Osteoblast (primary cell): ENCODE measurements at regions not wholly inside any gene's neighbourhood (a gene's known extent, or its start where the extent isn't known, plus 50 kb on each side); places are given as distances from the start of the nearest gene placed in this dataset.

Experiments used
- DNase-seq: peaks from one replicate; pipeline ENCODE4 v3.0.0; 2011; ENCODE audit warnings: low spot score, mixed read lengths; ENCODE audit not compliant: insufficient read length; ENCODE audit errors: missing footprints
- H2AFZ ChIP-seq: 2 replicates; pipeline ENCODE4 v1.6.0; 2011; ENCODE audit warnings: mild to moderate bottlenecking, low read length
- H3K27ac ChIP-seq: 2 replicates; pipeline ENCODE4 v1.5.1; 2011; ENCODE audit warnings: mild to moderate bottlenecking, low read depth, low read length, moderate library complexity
- H3K27me3 ChIP-seq: 2 replicates; pipeline ENCODE4 v1.6.0; 2012; ENCODE audit warnings: mild to moderate bottlenecking, control low read depth, inconsistent platforms, low read length, moderate library complexity; ENCODE audit not compliant: insufficient read depth
- H3K36me3 ChIP-seq: 2 replicates; pipeline ENCODE4 v1.5.1; 2011; ENCODE audit warnings: mild to moderate bottlenecking, low read length, control low read depth, moderate library complexity; ENCODE audit not compliant: insufficient read depth
- H3K4me1 ChIP-seq: 2 replicates; pipeline ENCODE4 v1.5.1; 2011; ENCODE audit warnings: mild to moderate bottlenecking, low read length, control low read depth, moderate library complexity; ENCODE audit not compliant: insufficient read depth
- H3K4me2 ChIP-seq: 2 replicates; pipeline ENCODE4 v1.6.0; 2011; ENCODE audit warnings: mild to moderate bottlenecking, low read length; ENCODE audit not compliant: insufficient read depth
- H3K4me3 ChIP-seq: fragments of 200-600 bp; sonication (generic); 3 replicates; pipeline ENCODE4 v1.5.1; 2012; ENCODE audit warnings: mild to moderate bottlenecking, low read length, inconsistent platforms; ENCODE audit not compliant: insufficient read depth
- H3K79me2 ChIP-seq: 2 replicates; pipeline ENCODE4 v1.6.0; 2012; ENCODE audit warnings: mild to moderate bottlenecking, low read length, control low read depth, inconsistent platforms; ENCODE audit not compliant: insufficient read depth
- H3K9me3 ChIP-seq: 2 replicates; pipeline ENCODE4 v1.5.1; 2011; ENCODE audit warnings: low read depth, low read length, control low read depth
- H4K20me1 ChIP-seq: 2 replicates; pipeline ENCODE4 v1.6.0; 2012; ENCODE audit warnings: mild to moderate bottlenecking, low read length, control low read depth; ENCODE audit not compliant: insufficient read depth
- TF ChIP-seq, protein P1 (sequence below): IDR thresholded peaks from 2 replicates; pipeline ENCODE4 v1.5.1; 2011; ENCODE audit warnings: mild to moderate bottlenecking, low read depth, low read length, moderate library complexity; ENCODE audit errors: extremely low read depth

DNA sequence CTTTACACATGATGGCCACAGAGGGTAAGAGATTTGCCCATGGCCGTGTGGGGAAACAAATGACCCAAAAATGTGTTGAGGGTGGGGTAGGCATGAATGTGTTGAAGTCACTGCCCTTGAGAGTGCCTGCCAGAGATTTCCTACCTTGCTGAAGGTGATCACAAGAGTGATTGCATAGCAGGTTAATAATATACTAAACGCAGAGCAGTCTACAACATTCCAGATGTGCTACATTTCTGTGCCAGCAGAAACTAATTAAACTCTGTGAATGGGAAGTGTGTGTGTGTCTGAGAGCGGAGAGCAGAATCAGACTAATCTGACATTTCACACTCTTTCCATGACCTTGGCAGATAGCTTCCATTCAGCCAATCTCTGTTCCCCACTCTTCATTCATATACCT, 93.3 kb upstream of the CD53 start:
- H3K9me3 ChIP-seq = no peaks in the 10 kb centered on the region
- H3K4me3 ChIP-seq = no peak overlapping the region
- no peaks in the 10 kb centered on the region for H3K79me2 ChIP-seq
- H3K4me2 ChIP-seq = no peak overlapping the region
- no peak for DNase-seq
- no peak overlapping the region for H2AFZ ChIP-seq
- no peaks in the 10 kb centered on the region for H4K20me1 ChIP-seq
- no peaks in the 10 kb centered on the region for H3K4me1 ChIP-seq
- no peak overlapping the region for H3K27ac ChIP-seq
- no peaks in the 10 kb centered on the region for H3K36me3 ChIP-seq
- H3K27me3 ChIP-seq = peaks cover 5% of the 10 kb centered on the region
- TF ChIP-seq, protein P1, sequence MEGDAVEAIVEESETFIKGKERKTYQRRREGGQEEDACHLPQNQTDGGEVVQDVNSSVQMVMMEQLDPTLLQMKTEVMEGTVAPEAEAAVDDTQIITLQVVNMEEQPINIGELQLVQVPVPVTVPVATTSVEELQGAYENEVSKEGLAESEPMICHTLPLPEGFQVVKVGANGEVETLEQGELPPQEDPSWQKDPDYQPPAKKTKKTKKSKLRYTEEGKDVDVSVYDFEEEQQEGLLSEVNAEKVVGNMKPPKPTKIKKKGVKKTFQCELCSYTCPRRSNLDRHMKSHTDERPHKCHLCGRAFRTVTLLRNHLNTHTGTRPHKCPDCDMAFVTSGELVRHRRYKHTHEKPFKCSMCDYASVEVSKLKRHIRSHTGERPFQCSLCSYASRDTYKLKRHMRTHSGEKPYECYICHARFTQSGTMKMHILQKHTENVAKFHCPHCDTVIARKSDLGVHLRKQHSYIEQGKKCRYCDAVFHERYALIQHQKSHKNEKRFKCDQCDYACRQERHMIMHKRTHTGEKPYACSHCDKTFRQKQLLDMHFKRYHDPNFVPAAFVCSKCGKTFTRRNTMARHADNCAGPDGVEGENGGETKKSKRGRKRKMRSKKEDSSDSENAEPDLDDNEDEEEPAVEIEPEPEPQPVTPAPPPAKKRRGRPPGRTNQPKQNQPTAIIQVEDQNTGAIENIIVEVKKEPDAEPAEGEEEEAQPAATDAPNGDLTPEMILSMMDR = no peak

DNA sequence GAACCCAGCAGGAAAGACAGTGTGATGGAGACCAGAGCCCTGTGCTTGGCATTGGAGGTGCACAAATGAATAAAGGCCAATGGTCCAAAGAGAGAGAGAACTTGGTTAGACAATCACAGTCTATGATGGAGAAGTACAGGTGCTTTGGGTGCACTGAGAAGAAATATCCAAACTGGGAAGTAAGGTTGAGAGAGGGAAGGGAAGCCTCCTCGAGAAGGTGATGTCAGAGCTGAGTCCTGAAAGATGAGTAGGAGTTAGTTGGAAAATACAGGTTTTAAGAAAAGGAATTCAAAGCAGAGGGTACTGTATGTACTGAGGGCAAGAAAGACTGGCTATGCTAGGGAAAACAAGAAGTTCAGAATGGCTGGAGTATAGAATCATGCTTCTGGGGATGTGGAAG, 94.1 kb upstream of the CD53 start:
- Histone ChIP-seq H3K9me3 (no peaks in the 10 kb centered on the region), H2AFZ (no peak overlapping the region), H4K20me1 (no peaks in the 10 kb centered on the region), H3K27ac (no peak overlapping the region), H3K4me2 (no peak overlapping the region), H3K4me3 (no peak overlapping the region), H3K27me3 (peaks cover 5% of the 10 kb centered on the region), H3K79me2 (no peaks in the 10 kb centered on the region), H3K36me3 (no peaks in the 10 kb centered on the region), H3K4me1 (no peaks in the 10 kb centered on the region)
- TF ChIP-seq, protein P1 = no peak
- DNase-seq = no peak

DNA sequence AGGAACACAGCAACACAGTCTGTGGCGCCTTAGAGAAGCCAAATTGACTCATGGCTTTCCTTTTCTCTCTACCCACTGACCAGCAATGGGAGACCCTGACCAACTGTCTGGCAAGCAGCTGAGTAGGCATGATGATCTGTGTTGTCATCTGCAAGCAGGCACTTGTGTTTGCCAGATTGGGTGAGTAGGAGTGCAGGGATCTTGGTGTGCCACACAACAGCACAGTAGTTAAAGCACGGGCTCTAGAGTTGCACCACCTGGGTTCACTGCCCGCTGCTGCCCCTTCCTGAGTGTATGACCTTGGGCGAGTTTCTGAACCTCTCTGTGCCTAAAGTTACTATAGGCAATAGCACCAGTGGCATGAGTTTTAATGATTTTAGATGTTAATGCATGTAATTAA, 95.7 kb upstream of the CD53 start:
- Histone ChIP-seq H3K27ac (no peak overlapping the region), H3K4me2 (no peak overlapping the region), H3K9me3 (no peaks in the 10 kb centered on the region), H3K27me3 (peaks cover 5% of the 10 kb centered on the region), H4K20me1 (no peaks in the 10 kb centered on the region), H3K36me3 (no peaks in the 10 kb centered on the region), H3K4me3 (no peak overlapping the region), H2AFZ (no peak overlapping the region), H3K79me2 (no peaks in the 10 kb centered on the region), H3K4me1 (no peaks in the 10 kb centered on the region)
- DNase-seq = no peak
- TF ChIP-seq, protein P1 = no peak

DNA sequence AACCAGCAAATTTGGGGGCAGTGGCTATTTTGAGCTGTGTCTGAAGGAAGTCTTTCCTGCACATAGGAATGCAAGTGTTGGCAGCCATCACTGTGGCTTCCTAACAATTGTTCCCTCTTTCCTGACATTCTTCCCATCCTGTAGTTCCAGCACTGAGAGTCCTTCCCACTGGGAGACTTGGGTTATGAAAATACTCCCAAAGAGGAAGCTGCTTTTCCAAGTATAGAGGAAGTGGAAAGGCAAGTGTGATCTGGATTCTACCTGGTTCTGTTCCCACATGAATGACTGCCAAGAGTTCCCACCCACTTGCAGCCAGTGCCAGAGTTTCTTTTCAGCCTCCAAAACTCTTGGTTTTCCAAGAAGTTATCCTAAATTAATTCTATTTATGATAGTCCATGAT, 98.5 kb upstream of the CD53 start:
- no peaks in the 10 kb centered on the region for H3K4me1 ChIP-seq
- no peaks in the 10 kb centered on the region for H3K9me3 ChIP-seq
- TF ChIP-seq, protein P1 = no peak
- no peak overlapping the region for H3K4me2 ChIP-seq
- H3K36me3 ChIP-seq = no peaks in the 10 kb centered on the region
- H3K27me3 ChIP-seq = no peaks in the 10 kb centered on the region
- DNase-seq = no peak
- no peaks in the 10 kb centered on the region for H4K20me1 ChIP-seq
- no peaks in the 10 kb centered on the region for H3K79me2 ChIP-seq
- H3K4me3 ChIP-seq = no peak overlapping the region
- no peak overlapping the region for H3K27ac ChIP-seq
- H2AFZ ChIP-seq = no peak overlapping the region
